Liver (tissue), 8 donors: ENCODE measurements at regions not wholly inside any gene's neighbourhood (a gene's known extent, or its start where the extent isn't known, plus 50 kb on each side); places are given as distances from the start of the nearest gene placed in this dataset.

Experiments
- DNase-seq: peaks from one replicate; pipeline ENCODE4 v3.0.0-alpha.2; 2017; ENCODE audit warnings: low spot score
- H3K27ac ChIP-seq, 2 donors: one replicate each; pipeline ENCODE4 v1.7.0; 2013; ENCODE audit warnings: inconsistent platforms in 2 of 2, low read length in 2 of 2, control low read depth in 1 of 2, low read depth in 1 of 2, mild to moderate bottlenecking in 1 of 2
- H3K27me3 ChIP-seq, 4 donors: one replicate each; pipeline versions ENCODE4 v1.6.1 to v1.7.0; 2013; ENCODE audit warnings: low read length in 3 of 4, inconsistent platforms in 1 of 4, mild to moderate bottlenecking in 1 of 4, moderate library complexity in 1 of 4; ENCODE audit not compliant: control insufficient read depth in 4 of 4, insufficient read depth in 4 of 4
- H3K36me3 ChIP-seq, 4 donors: one replicate each; pipeline versions ENCODE4 v1.6.1 to v1.7.0; 2013; ENCODE audit warnings: low read length in 3 of 4, mild to moderate bottlenecking in 3 of 4, low read depth in 1 of 4, moderate library complexity in 1 of 4; ENCODE audit not compliant: control insufficient read depth in 4 of 4, insufficient read depth in 3 of 4
- H3K4me1 ChIP-seq, 4 donors: one replicate each; pipeline versions ENCODE4 v1.6.1 to v1.7.0; 2013; ENCODE audit warnings: low read length in 3 of 4, mild to moderate bottlenecking in 3 of 4, moderate library complexity in 1 of 4; ENCODE audit not compliant: control insufficient read depth in 4 of 4, insufficient read depth in 4 of 4
- H3K4me3 ChIP-seq, 3 donors: one replicate each; pipeline versions ENCODE4 v1.6.1 to v1.7.0; 2013; ENCODE audit warnings: low read length in 3 of 3, control low read depth in 1 of 3, low read depth in 1 of 3, mild to moderate bottlenecking in 1 of 3
- H3K9ac ChIP-seq, 2 donors: one replicate each; pipeline ENCODE4 v1.7.0; 2013; ENCODE audit warnings: low read length in 2 of 2, mild to moderate bottlenecking in 2 of 2, moderate library complexity in 2 of 2, control low read depth in 1 of 2, low read depth in 1 of 2
- H3K9me3 ChIP-seq, 4 donors: one replicate each; pipeline versions ENCODE4 v1.6.1 to v1.7.0; 2013; ENCODE audit warnings: low read length in 3 of 4; ENCODE audit not compliant: control insufficient read depth in 4 of 4
- EGR1 ChIP-seq, 2 donors: IDR thresholded peaks; 2 replicates each; pipeline ENCODE4 v1.6.1; 2016 to 2018; ENCODE audit warnings: antibody characterized with exemption in 2 of 2, low read depth in 2 of 2
- FOXA1 ChIP-seq: IDR thresholded peaks from 2 replicates; pipeline ENCODE4 v1.6.1; 2016; ENCODE audit warnings: antibody characterized with exemption
- FOXA2 ChIP-seq: IDR thresholded peaks from 2 replicates; pipeline ENCODE4 v1.6.1; 2016; ENCODE audit warnings: antibody characterized with exemption
- GABPA ChIP-seq, 2 donors: IDR thresholded peaks in 1 of 2; conservative IDR thresholded peaks in 1 of 2; 2 replicates each; pipeline ENCODE4 v1.6.1; 2016; ENCODE audit warnings: antibody characterized with exemption in 2 of 2, mild to moderate bottlenecking in 1 of 2, moderate library complexity in 1 of 2
- HNF4A ChIP-seq, 2 donors: conservative IDR thresholded peaks; 2 replicates each; pipeline ENCODE4 v1.6.1; 2016; ENCODE audit warnings: antibody characterized with exemption in 2 of 2, mild to moderate bottlenecking in 2 of 2
- HNF4G ChIP-seq: IDR thresholded peaks from 2 replicates; pipeline ENCODE4 v1.6.1; 2016; ENCODE audit warnings: antibody characterized with exemption
- JUND ChIP-seq, 2 donors: IDR thresholded peaks; 2 replicates each; pipeline ENCODE4 v1.6.1; 2016; ENCODE audit warnings: antibody characterized with exemption in 2 of 2
- NR2F2 ChIP-seq: IDR thresholded peaks from 2 replicates; pipeline ENCODE4 v1.6.1; 2016; ENCODE audit warnings: antibody characterized with exemption
- RAD21 ChIP-seq, 2 donors: IDR thresholded peaks; 2 replicates each; pipeline ENCODE4 v1.6.1; 2016; ENCODE audit warnings: antibody characterized with exemption in 2 of 2, mild to moderate bottlenecking in 2 of 2
- RXRA ChIP-seq, 2 donors: IDR thresholded peaks; 2 replicates each; pipeline ENCODE4 v1.6.1; 2017 to 2018; ENCODE audit warnings: antibody characterized with exemption in 2 of 2, mild to moderate bottlenecking in 1 of 2
- SP1 ChIP-seq: IDR thresholded peaks from 2 replicates; pipeline ENCODE4 v1.6.1; 2018; ENCODE audit warnings: antibody characterized with exemption, mild to moderate bottlenecking
- TAF1 ChIP-seq: conservative IDR thresholded peaks from 2 replicates; pipeline ENCODE4 v1.6.1; 2016; ENCODE audit warnings: antibody characterized with exemption, mild to moderate bottlenecking
- YY1 ChIP-seq: IDR thresholded peaks from 2 replicates; pipeline ENCODE4 v1.6.1; 2016; ENCODE audit warnings: antibody characterized with exemption, mild to moderate bottlenecking
- ZBTB33 ChIP-seq: IDR thresholded peaks from 2 replicates; pipeline ENCODE4 v1.6.1; 2016; ENCODE audit warnings: antibody characterized with exemption
- WGBS: extraction: QIAGEN DNeasy Blood & Tissue Kit; methylation state at CpG from one replicate; pipeline ENCODE4 v1.1.7; 2013; 5-methylcytosine and 5-hydroxymethylcytosine counted together
- TF ChIP-seq, protein P1 (sequence below): IDR thresholded peaks from 2 replicates; pipeline ENCODE4 v1.6.1; 2016; ENCODE audit warnings: antibody characterized with exemption
- TF ChIP-seq, protein P2 (sequence below): IDR thresholded peaks from 2 replicates; pipeline ENCODE4 v1.6.1; 2016; ENCODE audit warnings: antibody characterized with exemption
- TF ChIP-seq, protein P3 (sequence below): fragments of 150-350 bp; IDR thresholded peaks from 2 replicates; pipeline ENCODE4 v1.5.1; 2017; ENCODE audit warnings: improper control_type of control experiment, low read depth, low read length; ENCODE audit not compliant: missing input control
- donor health status: healthy.
- donor health status: healthy.
- donor health status: healthy.
- donor health status: healthy.
- donor health status: healthy.

GRCh38 chr15:25072857-25073476 lies 118.2 kb downstream of the SNRPN start:
- no peak for DNase-seq
- Histone ChIP-seq H3K36me3 (peaks cover 16 to 100% (median 96%) of the 10 kb centered on the region in 4 donors), H3K9ac (no peak overlapping the region), H3K9me3 (peaks cover 92 to 100% (median 99%) of the 10 kb centered on the region in 4 donors), H3K4me1 (no peaks in the 10 kb centered on the region), H3K27me3 (no peaks in the 10 kb centered on the region), H3K27ac (no peak overlapping the region), H3K4me3 (peak overlapping the region in 2 of 3 donors; percentile 27 to 73)
- TF ChIP-seq, protein P1, sequence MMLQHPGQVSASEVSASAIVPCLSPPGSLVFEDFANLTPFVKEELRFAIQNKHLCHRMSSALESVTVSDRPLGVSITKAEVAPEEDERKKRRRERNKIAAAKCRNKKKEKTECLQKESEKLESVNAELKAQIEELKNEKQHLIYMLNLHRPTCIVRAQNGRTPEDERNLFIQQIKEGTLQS: no peak
- TF ChIP-seq SP1 (no peak), FOXA1 (no peak), HNF4A (conservative IDR thresholded peaks at IDR 0.05) (no peak), GABPA (IDR thresholded peaks at IDR 0.05 in 1 of 2, conservative IDR thresholded peaks at IDR 0.05 in 1 of 2) (no peak), EGR1 (IDR thresholded peaks at IDR 0.05; ENCODE audit: low read depth in 2 of 2) (no peak), YY1 (no peak), FOXA2 (no peak), HNF4G (no peak), ZBTB33 (no peak), NR2F2 (no peak), RXRA (IDR thresholded peaks at IDR 0.05) (no peak), JUND (IDR thresholded peaks at IDR 0.05) (no peak), RAD21 (IDR thresholded peaks at IDR 0.05) (no peak), TAF1 (no peak)
- TF ChIP-seq, protein P2, sequence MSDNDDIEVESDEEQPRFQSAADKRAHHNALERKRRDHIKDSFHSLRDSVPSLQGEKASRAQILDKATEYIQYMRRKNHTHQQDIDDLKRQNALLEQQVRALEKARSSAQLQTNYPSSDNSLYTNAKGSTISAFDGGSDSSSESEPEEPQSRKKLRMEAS: no peak
- TF ChIP-seq, protein P3, sequence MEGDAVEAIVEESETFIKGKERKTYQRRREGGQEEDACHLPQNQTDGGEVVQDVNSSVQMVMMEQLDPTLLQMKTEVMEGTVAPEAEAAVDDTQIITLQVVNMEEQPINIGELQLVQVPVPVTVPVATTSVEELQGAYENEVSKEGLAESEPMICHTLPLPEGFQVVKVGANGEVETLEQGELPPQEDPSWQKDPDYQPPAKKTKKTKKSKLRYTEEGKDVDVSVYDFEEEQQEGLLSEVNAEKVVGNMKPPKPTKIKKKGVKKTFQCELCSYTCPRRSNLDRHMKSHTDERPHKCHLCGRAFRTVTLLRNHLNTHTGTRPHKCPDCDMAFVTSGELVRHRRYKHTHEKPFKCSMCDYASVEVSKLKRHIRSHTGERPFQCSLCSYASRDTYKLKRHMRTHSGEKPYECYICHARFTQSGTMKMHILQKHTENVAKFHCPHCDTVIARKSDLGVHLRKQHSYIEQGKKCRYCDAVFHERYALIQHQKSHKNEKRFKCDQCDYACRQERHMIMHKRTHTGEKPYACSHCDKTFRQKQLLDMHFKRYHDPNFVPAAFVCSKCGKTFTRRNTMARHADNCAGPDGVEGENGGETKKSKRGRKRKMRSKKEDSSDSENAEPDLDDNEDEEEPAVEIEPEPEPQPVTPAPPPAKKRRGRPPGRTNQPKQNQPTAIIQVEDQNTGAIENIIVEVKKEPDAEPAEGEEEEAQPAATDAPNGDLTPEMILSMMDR: no peak
- 86% methylated on average over 11 of the region's 11 CpGs for WGBS

GRCh38 chr15:25087137-25087536 lies 132.3 kb downstream of the SNRPN start:
- TF ChIP-seq, protein P3: no peak
- TF ChIP-seq, protein P2: no peak
- TF ChIP-seq GABPA (IDR thresholded peaks at IDR 0.05 in 1 of 2, conservative IDR thresholded peaks at IDR 0.05 in 1 of 2): no peak
- no peak for TF ChIP-seq ZBTB33
- peaks cover 8 to 100% (median 82%) of the 10 kb centered on the region in 4 donors for H3K36me3 ChIP-seq
- peak overlapping the region in 2 of 3 donors; percentile 39 to 51 for H3K4me3 ChIP-seq
- 85% methylated on average over 8 of the region's 8 CpGs for WGBS
- no peaks in the 10 kb centered on the region for H3K4me1 ChIP-seq
- H3K27me3 ChIP-seq: no peaks in the 10 kb centered on the region
- DNase-seq: peak; percentile 12
- no peak overlapping the region for H3K27ac ChIP-seq
- peaks cover 36 to 97% (median 91%) of the 10 kb centered on the region in 4 donors for H3K9me3 ChIP-seq
- no peak overlapping the region for H3K9ac ChIP-seq
